ENCODE measurements at regions not wholly inside any gene's neighbourhood (a gene's known extent, or its start where the extent isn't known, plus 50 kb on each side); places are given as distances from the start of the nearest gene placed in this dataset.
"Not testable (repeated sequence)": the region's sequence is repeated elsewhere in the genome, so short reads cannot be mapped to it uniquely, and the experiment has no call there.

DNA sequence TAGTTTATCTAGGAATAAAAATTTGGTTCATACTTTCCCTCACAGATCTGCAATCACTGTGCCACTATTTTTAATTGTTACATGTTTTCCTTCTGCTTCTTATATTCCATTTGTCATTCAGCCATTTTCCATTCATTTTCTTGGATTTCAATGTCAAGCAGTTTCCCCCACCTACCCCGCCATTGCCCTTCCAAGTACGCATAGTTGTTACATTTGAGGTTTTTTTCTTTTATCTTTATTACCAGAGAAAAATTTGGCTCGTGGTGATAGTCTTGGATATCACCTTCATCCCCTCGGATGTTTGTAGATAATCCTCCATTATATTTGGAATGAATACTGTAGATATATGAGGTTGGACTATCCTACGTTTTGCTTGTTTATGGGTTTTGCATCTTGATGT lies 159.7 kb downstream of the CRPPA start:
- H3K9me2 ChIP-seq (replicated peaks; ENCODE audit: insufficient read depth, low read length): no peaks in the 10 kb centered on the region
- H3K27me3 ChIP-seq (replicated peaks; ENCODE audit: insufficient read depth, low read length): no peaks in the 10 kb centered on the region
- H2AFZ ChIP-seq (ENCODE audit: low read length): no peak overlapping the region
- no peaks in the 10 kb centered on the region for H3K79me2 ChIP-seq (ENCODE audit: low read length)
- H3F3A ChIP-seq (ENCODE audit: insufficient read depth, low read length): no peaks in the 10 kb centered on the region
- no peaks in the 10 kb centered on the region for H3K9me3 ChIP-seq (replicated peaks; ENCODE audit: insufficient read depth, low read length)
- no peak overlapping the region for H3K4me3 ChIP-seq (ENCODE audit: low read length)
- H3K4me2 ChIP-seq (ENCODE audit: low read depth, low read length): no peak overlapping the region
- no peak for DNase-seq
- no peak overlapping the region for H3K9ac ChIP-seq (ENCODE audit: low read length)
- no peak for TF ChIP-seq CTCF (IDR thresholded peaks at IDR 0.05; ENCODE audit: low read length)
- TF ChIP-seq EZH2phosphoT487 (IDR thresholded peaks at IDR 0.05; ENCODE audit: low read length): no peak
- no peak for TF ChIP-seq EZH2 (optimal IDR thresholded peaks at IDR 0.05; ENCODE audit: low read depth, low read length)
- no peaks in the 10 kb centered on the region for H3K36me3 ChIP-seq (replicated peaks; ENCODE audit: insufficient read depth, low read length)
- no peak overlapping the region for H3K27ac ChIP-seq (ENCODE audit: low read length)
- H3K4me1 ChIP-seq (ENCODE audit: low read length): no peaks in the 10 kb centered on the region
- no peaks in the 10 kb centered on the region for H4K20me1 ChIP-seq (ENCODE audit: insufficient read depth, low read length)

DNA sequence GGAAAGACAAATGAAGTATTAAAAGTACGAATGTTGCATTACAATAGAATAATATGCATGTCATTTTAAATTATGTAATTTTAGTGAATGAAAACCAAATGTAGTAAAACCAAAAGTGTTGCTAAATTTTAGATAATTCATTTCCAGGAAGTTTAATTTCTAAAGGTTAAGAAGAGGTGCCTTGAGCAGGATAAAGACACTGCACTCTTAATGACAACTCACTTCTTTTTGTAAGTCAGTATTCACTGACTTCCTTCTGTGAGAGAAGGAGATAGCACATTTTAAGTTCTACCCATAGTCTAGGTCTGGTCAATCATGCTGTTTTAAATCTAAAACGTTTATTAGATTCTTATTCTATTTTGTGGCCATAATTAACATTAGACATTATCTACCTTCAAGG lies 160.2 kb downstream of the CRPPA start:
- H3K4me3 ChIP-seq (ENCODE audit: low read length): no peak overlapping the region

DNA sequence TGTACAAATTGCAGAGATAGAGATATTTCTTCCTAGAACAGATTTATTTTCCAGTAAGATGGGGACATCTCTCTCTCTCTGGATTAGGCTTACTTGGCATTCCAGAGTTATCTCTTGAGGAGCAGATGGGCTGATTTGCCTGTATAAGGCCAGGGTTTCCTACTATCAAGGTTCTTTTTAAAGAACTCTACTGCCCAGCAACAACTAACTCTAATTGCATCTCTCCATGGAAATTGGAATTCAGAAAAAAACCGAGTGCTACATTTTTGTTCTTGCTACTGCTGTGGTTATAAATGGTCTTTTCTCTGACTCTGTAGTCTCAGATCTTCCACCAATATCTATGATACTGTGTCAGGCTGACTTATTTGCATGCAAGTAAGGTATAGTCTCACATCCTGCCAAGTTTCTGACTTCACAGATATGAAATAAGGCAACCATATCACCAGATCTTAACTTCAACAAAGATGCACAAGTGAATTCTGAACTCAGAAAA lies 161.1 kb downstream of the CRPPA start:
- Histone ChIP-seq H3K4me1 (ENCODE audit: low read length) (no peaks in the 10 kb centered on the region), H3K4me3 (ENCODE audit: low read length) (no peak overlapping the region), H3F3A (ENCODE audit: insufficient read depth, low read length) (no peaks in the 10 kb centered on the region), H3K27ac (ENCODE audit: low read length) (no peak overlapping the region), H3K79me2 (ENCODE audit: low read length) (no peaks in the 10 kb centered on the region), H3K9ac (ENCODE audit: low read length) (no peak overlapping the region), H3K9me2 (replicated peaks; ENCODE audit: insufficient read depth, low read length) (no peaks in the 10 kb centered on the region), H2AFZ (ENCODE audit: low read length) (no peak overlapping the region), H4K20me1 (ENCODE audit: insufficient read depth, low read length) (no peaks in the 10 kb centered on the region), H3K27me3 (replicated peaks; ENCODE audit: insufficient read depth, low read length) (no peaks in the 10 kb centered on the region), H3K9me3 (replicated peaks; ENCODE audit: insufficient read depth, low read length) (no peaks in the 10 kb centered on the region), H3K36me3 (replicated peaks; ENCODE audit: insufficient read depth, low read length) (no peaks in the 10 kb centered on the region), H3K4me2 (ENCODE audit: low read depth, low read length) (no peak overlapping the region)
- no peak for TF ChIP-seq EZH2phosphoT487 (IDR thresholded peaks at IDR 0.05; ENCODE audit: low read length)
- no peak for TF ChIP-seq EZH2 (optimal IDR thresholded peaks at IDR 0.05; ENCODE audit: low read depth, low read length)
- no peak for TF ChIP-seq CTCF (IDR thresholded peaks at IDR 0.05; ENCODE audit: low read length)
- DNase-seq: peak; percentile 31

More for the DNA sequence above, 160.2 kb downstream of the CRPPA start:
- Histone ChIP-seq H2AFZ (ENCODE audit: low read length) (no peak overlapping the region), H3K4me2 (ENCODE audit: low read depth, low read length) (no peak overlapping the region), H3K79me2 (ENCODE audit: low read length) (no peaks in the 10 kb centered on the region), H3K9me2 (replicated peaks; ENCODE audit: insufficient read depth, low read length) (no peaks in the 10 kb centered on the region), H4K20me1 (ENCODE audit: insufficient read depth, low read length) (no peaks in the 10 kb centered on the region), H3F3A (ENCODE audit: insufficient read depth, low read length) (no peaks in the 10 kb centered on the region), H3K9ac (ENCODE audit: low read length) (no peak overlapping the region), H3K27ac (ENCODE audit: low read length) (no peak overlapping the region), H3K4me1 (ENCODE audit: low read length) (no peaks in the 10 kb centered on the region), H3K9me3 (replicated peaks; ENCODE audit: insufficient read depth, low read length) (no peaks in the 10 kb centered on the region), H3K27me3 (replicated peaks; ENCODE audit: insufficient read depth, low read length) (no peaks in the 10 kb centered on the region), H3K36me3 (replicated peaks; ENCODE audit: insufficient read depth, low read length) (no peaks in the 10 kb centered on the region)
- TF ChIP-seq EZH2 (optimal IDR thresholded peaks at IDR 0.05; ENCODE audit: low read depth, low read length) (no peak), CTCF (IDR thresholded peaks at IDR 0.05; ENCODE audit: low read length) (no peak), EZH2phosphoT487 (IDR thresholded peaks at IDR 0.05; ENCODE audit: low read length) (no peak)
- DNase-seq: no peak

- H3K36me3 ChIP-seq (replicated peaks; ENCODE audit: insufficient read depth, low read length): not testable (repeated sequence)
Observed at GRCh38 chr7:16256419-16256818, 164.9 kb downstream of the CRPPA start.

DNA sequence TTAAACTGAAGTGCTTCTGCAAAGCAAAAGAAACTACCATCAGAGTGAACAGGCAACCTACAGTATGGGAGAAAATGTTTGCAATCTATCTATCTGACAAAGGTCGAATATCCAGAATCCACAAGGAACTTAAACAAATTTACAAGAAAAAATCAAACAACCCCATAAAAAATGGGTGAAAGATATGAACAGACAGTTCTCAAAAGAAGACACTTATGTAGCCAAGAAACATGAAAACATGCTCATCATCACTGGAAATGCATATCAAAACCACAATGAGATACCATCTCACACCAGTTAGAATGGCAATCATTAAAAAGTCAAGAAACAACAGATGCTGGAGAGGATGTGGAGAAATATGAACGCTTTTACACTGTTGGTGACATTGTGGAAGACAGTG lies 165.4 kb downstream of the CRPPA start:
- not testable (repeated sequence) for H3K36me3 ChIP-seq (replicated peaks; ENCODE audit: insufficient read depth, low read length); DNase-seq; H3K9me3 ChIP-seq (replicated peaks; ENCODE audit: insufficient read depth, low read length); H3F3A ChIP-seq (ENCODE audit: insufficient read depth, low read length); H4K20me1 ChIP-seq (ENCODE audit: insufficient read depth, low read length); H3K27me3 ChIP-seq (replicated peaks; ENCODE audit: insufficient read depth, low read length); H3K4me2 ChIP-seq (ENCODE audit: low read depth, low read length); H3K79me2 ChIP-seq (ENCODE audit: low read length); H2AFZ ChIP-seq (ENCODE audit: low read length); H3K4me1 ChIP-seq (ENCODE audit: low read length); H3K4me3 ChIP-seq (ENCODE audit: low read length); H3K9ac ChIP-seq (ENCODE audit: low read length); H3K9me2 ChIP-seq (replicated peaks; ENCODE audit: insufficient read depth, low read length); H3K27ac ChIP-seq (ENCODE audit: low read length)

More at GRCh38 chr7:16256419-16256818, 164.9 kb downstream of the CRPPA start:
- not testable (repeated sequence) for H3K9me3 ChIP-seq (replicated peaks; ENCODE audit: insufficient read depth, low read length); H3K27me3 ChIP-seq (replicated peaks; ENCODE audit: insufficient read depth, low read length); H4K20me1 ChIP-seq (ENCODE audit: insufficient read depth, low read length); H3K4me3 ChIP-seq (ENCODE audit: low read length); DNase-seq; H3K4me1 ChIP-seq (ENCODE audit: low read length); H3K79me2 ChIP-seq (ENCODE audit: low read length); H3K9ac ChIP-seq (ENCODE audit: low read length); H3K9me2 ChIP-seq (replicated peaks; ENCODE audit: insufficient read depth, low read length); H3F3A ChIP-seq (ENCODE audit: insufficient read depth, low read length); H3K4me2 ChIP-seq (ENCODE audit: low read depth, low read length); H2AFZ ChIP-seq (ENCODE audit: low read length); H3K27ac ChIP-seq (ENCODE audit: low read length)

DNA sequence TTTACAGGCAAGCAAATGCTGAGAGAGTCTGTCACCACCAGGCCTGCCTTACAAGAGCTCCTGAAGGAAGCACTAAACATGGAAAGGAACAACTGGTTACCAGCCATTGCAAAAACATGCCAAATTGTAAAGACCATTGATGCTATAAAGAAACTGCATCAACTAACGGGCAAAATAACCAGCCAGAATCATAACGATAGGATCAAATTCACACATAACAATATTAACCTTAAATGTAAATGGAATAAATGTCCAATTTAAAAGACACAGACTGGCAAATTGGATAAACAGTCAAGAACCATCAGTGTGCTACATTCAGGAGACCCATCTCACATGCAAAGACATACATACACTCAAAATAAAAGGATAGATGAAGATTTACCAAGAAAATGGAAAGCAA lies 170.7 kb downstream of the CRPPA start:
- H3K9ac ChIP-seq (ENCODE audit: low read length): not testable (repeated sequence)

More for the DNA sequence above, 170.7 kb downstream of the CRPPA start:
- H3K4me2 ChIP-seq (ENCODE audit: low read depth, low read length); H3K79me2 ChIP-seq (ENCODE audit: low read length); H3K36me3 ChIP-seq (replicated peaks; ENCODE audit: insufficient read depth, low read length); H3K9me2 ChIP-seq (replicated peaks; ENCODE audit: insufficient read depth, low read length); H3K4me3 ChIP-seq (ENCODE audit: low read length); H4K20me1 ChIP-seq (ENCODE audit: insufficient read depth, low read length); H3K4me1 ChIP-seq (ENCODE audit: low read length); H2AFZ ChIP-seq (ENCODE audit: low read length); H3K27me3 ChIP-seq (replicated peaks; ENCODE audit: insufficient read depth, low read length); H3K9me3 ChIP-seq (replicated peaks; ENCODE audit: insufficient read depth, low read length); H3K27ac ChIP-seq (ENCODE audit: low read length); DNase-seq; H3F3A ChIP-seq (ENCODE audit: insufficient read depth, low read length): not testable (repeated sequence)

All from MM.1S (cell line).